HEK293 (cell line): ENCODE measurements at regions not wholly inside any gene's neighbourhood (a gene's known extent, or its start where the extent isn't known, plus 50 kb on each side); places are given as distances from the start of the nearest gene placed in this dataset.

Experiments used
- CTCF ChIA-PET: fragments of 350-600 bp; formaldehyde crosslinking; extraction: SDS; loops from one replicate; lab custom pipeline; 2021; ENCODE audit warnings: antibody characterized with exemption; lab: Yijun Ruan, JAX
- POLR2A ChIA-PET: fragments of 300-600 bp; formaldehyde crosslinking; extraction: SDS; loops from one replicate; lab custom pipeline; 2020; ENCODE audit warnings: antibody characterized with exemption, inconsistent platforms; lab: Yijun Ruan, JAX
- H3K27ac ChIP-seq: fragments of 200-500 bp; sonication (Bioruptor generic); 2 replicates; pipeline ENCODE4 v1.5.1; 2014; ENCODE audit warnings: low read depth, low read length, control low read depth, inconsistent platforms; ENCODE audit errors: extremely low read depth
- H3K36me3 ChIP-seq, 2 experiments: fragments of 200-500 bp in 1 of 2; sonication (Bioruptor generic) in 1 of 2; 1 replicate in 1 of 2; 2 replicates in 1 of 2; pipeline ENCODE4 v1.5.1; 2014 to 2017; ENCODE audit warnings: inconsistent platforms in 2 of 2, low read length in 2 of 2; ENCODE audit not compliant: control insufficient read depth in 2 of 2, insufficient read depth in 1 of 2
- H3K4me1 ChIP-seq: fragments of 200-500 bp; sonication (Bioruptor generic); 2 replicates; pipeline ENCODE4 v1.5.1; 2014; ENCODE audit warnings: mild to moderate bottlenecking, low read length, inconsistent platforms; ENCODE audit not compliant: control insufficient read depth, insufficient read depth
- H3K4me3 ChIP-seq: 2 replicates; pipeline ENCODE4 v1.5.1; 2011; ENCODE audit warnings: low read depth, mild to moderate bottlenecking, control low read depth, low read length, moderate library complexity
- H3K9me3 ChIP-seq: fragments of 200-500 bp; sonication (Bioruptor generic); 2 replicates; pipeline ENCODE4 v1.5.1; 2014; ENCODE audit warnings: low read depth, low read length, inconsistent platforms; ENCODE audit not compliant: control insufficient read depth, insufficient read depth
- CTCF ChIP-seq: fragments of 450-650 bp; formaldehyde crosslinking; IDR thresholded peaks from 2 replicates; pipeline ENCODE4 v1.5.1; 2016; ENCODE audit warnings: missing biosample characterization, missing genetic modification characterization
- GFI1B ChIP-seq: fragments of 450-650 bp; formaldehyde crosslinking; IDR thresholded peaks from 2 replicates; pipeline ENCODE4 v1.5.1; 2016; ENCODE audit warnings: missing biosample characterization, missing genetic modification characterization
- GLI2 ChIP-seq: fragments of 450-650 bp; formaldehyde crosslinking; IDR thresholded peaks from 2 replicates; pipeline ENCODE4; 2017; ENCODE audit warnings: missing biosample characterization, missing genetic modification characterization, low read depth, borderline replicate concordance
- HOXA7 ChIP-seq: sonication (generic); formaldehyde crosslinking; IDR thresholded peaks from 2 replicates; pipeline ENCODE4 v1.8.1; 2022; ENCODE audit warnings: missing genetic modification reagents, borderline replicate concordance
- SETDB1 ChIP-seq: IDR thresholded peaks from one replicate; pipeline ENCODE4 v1.6.1; 2017; ENCODE audit warnings: mild to moderate bottlenecking, low read length, moderate library complexity, mixed read lengths; ENCODE audit not compliant: insufficient read length
- TCF7L2 ChIP-seq: IDR thresholded peaks from 2 replicates; pipeline ENCODE4 v1.6.1; 2011; ENCODE audit warnings: low read depth, mild to moderate bottlenecking, inconsistent platforms, low read length, moderate library complexity, borderline replicate concordance
- ZNF157 ChIP-seq: fragments of 450-650 bp; formaldehyde crosslinking; IDR thresholded peaks from 2 replicates; pipeline ENCODE4 v1.5.1; 2016; ENCODE audit warnings: missing biosample characterization, missing genetic modification characterization
- ZNF214 ChIP-seq: fragments of 450-650 bp; formaldehyde crosslinking; IDR thresholded peaks from 2 replicates; pipeline ENCODE4 v1.5.1; 2017; ENCODE audit warnings: missing biosample characterization, mild to moderate bottlenecking, missing genetic modification characterization, borderline replicate concordance
- ZNF223 ChIP-seq: fragments of 450-650 bp; formaldehyde crosslinking; IDR thresholded peaks from 2 replicates; pipeline ENCODE4 v1.5.1; 2016; ENCODE audit warnings: missing biosample characterization, missing genetic modification characterization
- ZNF341 ChIP-seq: fragments of 450-650 bp; formaldehyde crosslinking; IDR thresholded peaks from 2 replicates; pipeline ENCODE4; 2016; ENCODE audit warnings: low read depth, missing biosample characterization, missing genetic modification characterization
- ZNF366 ChIP-seq: fragments of 450-650 bp; formaldehyde crosslinking; conservative IDR thresholded peaks from 2 replicates; pipeline ENCODE4 v1.5.1; 2016; ENCODE audit warnings: missing biosample characterization, missing genetic modification characterization
- ZNF510 ChIP-seq: fragments of 450-650 bp; formaldehyde crosslinking; IDR thresholded peaks from 2 replicates; pipeline ENCODE4 v1.5.1; 2018; ENCODE audit warnings: mild to moderate bottlenecking, missing genetic modification characterization, missing biosample characterization; ENCODE audit not compliant: insufficient replicate concordance
- ZNF513 ChIP-seq: fragments of 450-650 bp; IDR thresholded peaks from 2 replicates; pipeline ENCODE4 v1.5.1; 2018; ENCODE audit warnings: missing biosample characterization, missing genetic modification characterization
- ZNF664 ChIP-seq: fragments of 450-650 bp; formaldehyde crosslinking; IDR thresholded peaks from 2 replicates; pipeline ENCODE4 v1.5.1; 2016; ENCODE audit warnings: missing biosample characterization, missing genetic modification characterization
- ZNF701 ChIP-seq: fragments of 450-650 bp; formaldehyde crosslinking; IDR thresholded peaks from 2 replicates; pipeline ENCODE4 v1.5.1; 2016; ENCODE audit warnings: missing biosample characterization, missing genetic modification characterization
- ZNF791 ChIP-seq: fragments of 450-650 bp; formaldehyde crosslinking; IDR thresholded peaks from 2 replicates; pipeline ENCODE4 v1.5.1; 2016; ENCODE audit warnings: missing biosample characterization, missing genetic modification characterization
- ZSCAN4 ChIP-seq: fragments of 450-650 bp; formaldehyde crosslinking; IDR thresholded peaks from 2 replicates; pipeline ENCODE4 v1.5.1; 2017; ENCODE audit warnings: missing biosample characterization, missing genetic modification characterization

GRCh38 chr3:117439812-117440211, 730.2 kb downstream of the TUSC7 start:
- Histone ChIP-seq H3K36me3 (no peaks in the 10 kb centered on the region), H3K9me3 (no peaks in the 10 kb centered on the region), H3K4me1 (peaks cover 3% of the 10 kb centered on the region; the same call in 1 of the 2 replicates), H3K4me3 (no peak overlapping the region), H3K27ac (no peak overlapping the region)
- ChIA-PET CTCF (interaction anchor here (0.7 kb wide), 1 partner anchor 44 kb away, joined by 3 read pairs; no protein-coding TSS in a partner anchor), POLR2A (no interaction called here)
- TF ChIP-seq ZNF513, result no peak

GRCh38 chr3:117441851-117442250, 732.3 kb downstream of the TUSC7 start:
- ChIA-PET POLR2A (interaction anchor here (0.6 kb wide), 1 partner anchor 50 kb away, joined by 3 read pairs; no protein-coding TSS in a partner anchor), CTCF (no interaction called here)
- no peak overlapping the region for H3K27ac ChIP-seq

GRCh38 chr3:117442566-117442965, 733.0 kb downstream of the TUSC7 start:
- POLR2A ChIA-PET, result no interaction called here
- TF ChIP-seq SETDB1 (no peak), ZNF510 (tag by site-specific recombination) (no peak), HOXA7 (no peak), CTCF (no peak), ZNF791 (tag by site-specific recombination) (no peak), ZNF223 (tag by site-specific recombination) (no peak), ZNF157 (tag by site-specific recombination) (no peak), TCF7L2 (no peak), ZSCAN4 (tag by site-specific recombination) (no peak), ZNF664 (no peak), ZNF366 (no peak)
- CTCF ChIA-PET, result no interaction called here
- Histone ChIP-seq H3K9me3 (no peaks in the 10 kb centered on the region), H3K4me1 (peaks cover 5% of the 10 kb centered on the region; the same call in 1 of the 2 replicates), H3K36me3 (no peaks in the 10 kb centered on the region), H3K27ac (no peak overlapping the region), H3K4me3 (no peak overlapping the region)

More at GRCh38 chr3:117441851-117442250, 732.3 kb downstream of the TUSC7 start:
- H3K36me3 ChIP-seq, result no peaks in the 10 kb centered on the region
- no peaks in the 10 kb centered on the region for H3K9me3 ChIP-seq
- no peak for TF ChIP-seq GFI1B
- no peak for TF ChIP-seq ZNF214 (tag by site-specific recombination)
- TF ChIP-seq GLI2 (tag by site-specific recombination), result no peak
- TF ChIP-seq ZNF341 (tag by site-specific recombination), result no peak
- no peak for TF ChIP-seq ZNF701
- TF ChIP-seq, all 188 proteins: peak for 0
- Histone ChIP-seq H3K4me3 (no peak overlapping the region), H3K4me1 (peaks cover 3% of the 10 kb centered on the region; the same call in 1 of the 2 replicates)
